Lower lobe of right lung (tissue), 2 donors: ENCODE measurements at regions not wholly inside any gene's neighbourhood (a gene's known extent, or its start where the extent isn't known, plus 50 kb on each side); places are given as distances from the start of the nearest gene placed in this dataset.

Source experiments
- ATAC-seq, 2 donors: fragments of 200-7000 bp; cut with Tn5 transposase; one replicate each; pipeline ENCODE4 v1.9.1; 2020 to 2022; ENCODE audit warnings: mild to moderate bottlenecking in 2 of 2, moderate library complexity in 2 of 2
- DNase-seq: peaks from one replicate; pipeline ENCODE4 v3.0.0-alpha.2; 2020
- H3K27ac ChIP-seq: fragments of 200-600 bp; one replicate; pipeline ENCODE4 v1.8.0; 2022
- H3K27me3 ChIP-seq: fragments of 200-600 bp; one replicate; pipeline ENCODE4 v1.8.0; 2022; ENCODE audit warnings: low read depth
- H3K36me3 ChIP-seq: fragments of 200-600 bp; one replicate; pipeline ENCODE4 v1.8.0; 2022; ENCODE audit warnings: mild to moderate bottlenecking
- H3K4me1 ChIP-seq: fragments of 200-600 bp; one replicate; pipeline ENCODE4 v1.8.0; 2022
- H3K4me3 ChIP-seq: fragments of 200-600 bp; one replicate; pipeline ENCODE4 v1.8.0; 2022; ENCODE audit warnings: mild to moderate bottlenecking
- H3K9me3 ChIP-seq: fragments of 200-600 bp; one replicate; pipeline ENCODE4 v1.8.0; 2022
- intact Hi-C: fragments of 100-400 bp; cut with DNase I; formaldehyde crosslinking; loops from one replicate; pipeline ENCODE4 v1.11.0; 2022
- TF ChIP-seq, protein P1 (sequence below): fragments of 200-600 bp; IDR thresholded peaks from one replicate; pipeline ENCODE4 v1.8.0; 2022; ENCODE audit warnings: antibody characterized with exemption, mild to moderate bottlenecking
- donor health status: DM: no; HTN: yes; CAD: no; lungs with severe emphysema.

DNA sequence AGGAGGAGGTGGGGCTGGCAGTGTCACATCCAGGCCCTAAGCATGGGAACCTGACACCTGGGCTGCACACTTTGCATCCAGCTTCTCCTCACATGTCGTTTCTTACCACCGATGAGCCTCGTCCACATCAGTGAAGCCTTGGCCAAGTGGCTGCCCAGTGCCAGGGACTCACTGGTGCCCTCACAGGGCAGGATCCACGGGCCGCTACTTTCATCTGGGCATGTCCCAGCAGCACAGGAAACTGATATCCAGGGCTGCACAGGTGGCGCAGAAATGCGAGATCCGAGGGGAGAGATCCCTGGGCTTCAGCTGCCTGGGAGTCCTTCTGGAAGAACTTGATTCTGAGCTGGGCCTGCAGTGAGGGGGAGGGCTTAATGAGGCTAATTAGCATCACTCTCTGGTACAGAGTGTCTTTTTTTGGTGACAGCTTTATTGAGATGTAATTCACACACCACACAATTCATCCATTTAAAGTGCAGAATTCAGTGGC is 291.6 kb upstream of the HDAC4 start:
- no peak overlapping the region for H3K4me3 ChIP-seq
- TF ChIP-seq, protein P1, sequence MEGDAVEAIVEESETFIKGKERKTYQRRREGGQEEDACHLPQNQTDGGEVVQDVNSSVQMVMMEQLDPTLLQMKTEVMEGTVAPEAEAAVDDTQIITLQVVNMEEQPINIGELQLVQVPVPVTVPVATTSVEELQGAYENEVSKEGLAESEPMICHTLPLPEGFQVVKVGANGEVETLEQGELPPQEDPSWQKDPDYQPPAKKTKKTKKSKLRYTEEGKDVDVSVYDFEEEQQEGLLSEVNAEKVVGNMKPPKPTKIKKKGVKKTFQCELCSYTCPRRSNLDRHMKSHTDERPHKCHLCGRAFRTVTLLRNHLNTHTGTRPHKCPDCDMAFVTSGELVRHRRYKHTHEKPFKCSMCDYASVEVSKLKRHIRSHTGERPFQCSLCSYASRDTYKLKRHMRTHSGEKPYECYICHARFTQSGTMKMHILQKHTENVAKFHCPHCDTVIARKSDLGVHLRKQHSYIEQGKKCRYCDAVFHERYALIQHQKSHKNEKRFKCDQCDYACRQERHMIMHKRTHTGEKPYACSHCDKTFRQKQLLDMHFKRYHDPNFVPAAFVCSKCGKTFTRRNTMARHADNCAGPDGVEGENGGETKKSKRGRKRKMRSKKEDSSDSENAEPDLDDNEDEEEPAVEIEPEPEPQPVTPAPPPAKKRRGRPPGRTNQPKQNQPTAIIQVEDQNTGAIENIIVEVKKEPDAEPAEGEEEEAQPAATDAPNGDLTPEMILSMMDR, result no peak
- intact Hi-C loops, result no loop called here
- no peak overlapping the region for H3K27ac ChIP-seq
- no peak for DNase-seq
- H3K4me1 ChIP-seq, result no peaks in the 10 kb centered on the region
- ATAC-seq, result no peak
- no peaks in the 10 kb centered on the region for H3K27me3 ChIP-seq
- no peaks in the 10 kb centered on the region for H3K36me3 ChIP-seq
- H3K9me3 ChIP-seq, result no peaks in the 10 kb centered on the region

DNA sequence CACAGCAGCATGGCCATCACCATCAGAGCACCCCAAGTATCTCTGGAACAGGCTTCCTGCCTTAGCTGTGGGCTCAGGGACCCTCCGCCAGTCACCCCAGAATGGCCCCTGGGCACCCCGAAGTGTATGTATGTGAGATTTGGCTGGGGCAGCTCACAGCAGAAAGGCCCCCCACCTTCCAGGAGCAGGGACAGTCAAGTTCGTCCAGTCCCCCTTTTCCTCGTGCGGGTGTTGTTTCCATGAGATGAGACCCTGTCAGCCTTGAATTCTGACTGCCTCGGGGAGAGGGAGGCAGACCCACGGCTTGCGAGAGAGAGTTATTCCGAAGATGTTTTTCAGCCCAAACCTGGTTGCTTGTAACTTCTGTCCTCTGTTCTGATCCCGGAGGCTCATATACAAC is 290.9 kb upstream of the HDAC4 start:
- no peaks in the 10 kb centered on the region for H3K27me3 ChIP-seq
- no peak overlapping the region for H3K4me3 ChIP-seq
- H3K4me1 ChIP-seq, result no peaks in the 10 kb centered on the region
- intact Hi-C loops, result no loop called here
- no peak overlapping the region for H3K27ac ChIP-seq
- TF ChIP-seq, protein P1, result no peak
- no peaks in the 10 kb centered on the region for H3K36me3 ChIP-seq
- DNase-seq (no peak), ATAC-seq (no peak)
- no peaks in the 10 kb centered on the region for H3K9me3 ChIP-seq

DNA sequence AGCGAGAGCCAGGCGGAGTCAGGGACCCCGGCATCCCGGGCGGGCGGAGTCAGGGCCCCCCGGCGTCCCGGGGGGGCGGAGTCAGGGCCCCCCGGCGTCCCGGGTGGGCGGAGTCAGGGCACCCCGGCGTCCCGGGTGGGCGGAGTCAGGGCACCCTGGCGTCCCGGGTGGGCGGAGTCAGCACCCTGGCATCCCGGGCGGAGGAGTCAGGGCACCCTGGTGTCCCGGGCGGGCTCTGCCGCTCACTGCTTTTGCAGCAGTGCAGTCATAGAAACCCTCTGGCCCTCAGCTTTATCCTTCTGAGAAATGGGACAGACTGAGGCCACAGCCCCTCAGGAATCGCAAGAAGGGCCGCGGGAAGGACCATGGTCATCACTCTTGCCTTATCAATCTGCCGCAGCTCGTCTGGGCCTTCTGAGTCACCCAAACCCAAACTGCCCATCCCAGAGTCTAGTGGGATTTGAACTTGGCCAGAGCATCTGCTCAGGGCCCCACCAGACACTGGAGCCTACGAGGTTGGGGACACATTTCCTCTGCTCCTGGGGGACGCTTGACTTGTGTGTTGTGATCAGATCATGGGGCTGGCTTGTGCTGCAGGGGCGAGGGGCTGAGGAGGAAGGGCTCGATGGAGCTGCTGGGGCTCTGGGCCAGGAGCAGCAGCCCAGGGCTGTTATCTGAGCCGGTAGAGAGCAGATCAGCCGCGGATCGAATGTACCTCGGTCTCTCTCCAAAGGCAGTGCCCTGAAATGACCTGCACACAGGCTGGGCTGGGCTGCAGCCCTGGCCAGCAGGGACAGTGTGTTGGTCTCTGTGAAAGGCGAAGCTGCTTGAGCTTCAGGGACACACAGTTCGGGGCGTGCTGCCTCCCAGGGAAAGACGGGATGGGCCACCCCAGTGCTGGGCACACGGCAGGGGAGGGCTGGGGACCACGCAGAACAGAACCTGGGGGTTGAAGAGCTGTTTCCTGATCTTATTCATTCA is 290.1 kb upstream of the HDAC4 start:
- peak; percentile 7 for DNase-seq
- intact Hi-C loops, result no loop called here

DNA sequence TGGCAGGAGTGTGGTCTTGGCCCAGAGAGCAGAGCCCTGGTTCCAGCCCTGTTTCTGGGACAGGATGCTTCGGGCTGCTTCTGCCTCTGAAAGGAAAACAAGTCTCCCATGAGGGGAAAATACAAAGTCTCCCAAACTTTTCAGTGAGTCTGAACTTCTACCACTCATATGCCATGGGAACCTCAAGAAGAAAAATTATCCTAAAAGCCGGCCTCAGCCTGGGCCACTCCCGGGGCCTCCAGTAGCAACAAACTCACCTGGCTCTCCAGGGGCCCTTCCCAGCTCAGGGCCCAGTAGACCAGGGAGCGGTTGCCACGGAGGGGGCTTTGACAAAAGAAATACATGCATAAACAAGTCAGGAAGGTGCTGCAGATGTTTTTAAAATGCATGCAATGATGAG is 289.2 kb upstream of the HDAC4 start:
- Histone ChIP-seq H3K27ac (no peak overlapping the region), H3K36me3 (no peaks in the 10 kb centered on the region), H3K4me1 (no peaks in the 10 kb centered on the region), H3K4me3 (no peak overlapping the region), H3K27me3 (no peaks in the 10 kb centered on the region), H3K9me3 (no peaks in the 10 kb centered on the region)
- DNase-seq (peak; percentile 21), ATAC-seq (no peak)
- TF ChIP-seq, protein P1, result no peak
- intact Hi-C loops, result no loop called here

More for the DNA sequence above, 290.1 kb upstream of the HDAC4 start:
- Histone ChIP-seq H3K4me1 (no peaks in the 10 kb centered on the region), H3K27me3 (no peaks in the 10 kb centered on the region), H3K9me3 (no peaks in the 10 kb centered on the region), H3K36me3 (no peaks in the 10 kb centered on the region), H3K4me3 (no peak overlapping the region), H3K27ac (no peak overlapping the region)
- no peak for ATAC-seq
- TF ChIP-seq, protein P1, result no peak

DNA sequence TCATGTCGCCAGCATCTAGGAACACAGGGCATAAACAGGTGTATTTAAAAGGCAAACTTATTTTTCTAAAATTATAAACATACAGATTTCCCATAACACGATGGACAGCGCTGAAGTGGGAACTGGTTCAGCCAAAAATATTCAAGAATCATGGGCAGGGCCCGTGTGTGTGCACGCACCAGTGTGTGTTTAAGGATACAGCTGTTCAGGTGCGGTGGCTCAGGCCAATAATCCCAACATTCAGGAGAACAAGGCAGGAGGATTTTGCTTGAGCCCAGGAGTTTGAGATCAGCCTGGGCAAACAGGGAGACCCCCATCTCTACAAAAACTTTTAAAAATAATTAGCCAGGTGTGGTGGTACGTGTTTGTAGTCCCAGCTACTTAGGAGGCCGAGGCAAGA is 288.6 kb upstream of the HDAC4 start:
- TF ChIP-seq, protein P1, result no peak
- intact Hi-C loops, result no loop called here
- Histone ChIP-seq H3K4me1 (no peaks in the 10 kb centered on the region), H3K36me3 (no peaks in the 10 kb centered on the region), H3K9me3 (no peaks in the 10 kb centered on the region), H3K27ac (no peak overlapping the region), H3K27me3 (no peaks in the 10 kb centered on the region), H3K4me3 (no peak overlapping the region)
- DNase-seq, result peak; percentile 11
- ATAC-seq, result no peak
